ENCODE measurements at regions not wholly inside any gene's neighbourhood (a gene's known extent, or its start where the extent isn't known, plus 50 kb on each side); places are given as distances from the start of the nearest gene placed in this dataset.

DNA sequence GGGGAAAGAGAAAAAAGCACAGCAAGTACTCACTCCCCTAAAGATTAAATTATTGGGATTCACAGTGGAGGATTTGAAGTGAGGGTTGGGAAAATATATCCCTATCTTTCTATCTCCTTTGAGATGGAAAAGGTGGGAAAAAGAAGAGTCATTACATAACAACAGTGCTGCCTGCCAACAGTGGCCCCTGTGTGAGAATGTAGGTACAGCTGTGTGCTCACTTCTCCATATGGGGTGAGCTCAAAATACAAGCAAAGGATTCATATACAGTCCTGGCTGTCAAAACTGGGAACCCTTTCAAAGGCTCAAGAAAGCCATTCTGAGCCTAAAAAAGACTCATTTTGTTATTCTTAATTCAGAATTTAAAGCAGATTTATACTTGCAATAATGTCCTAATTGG is 458.5 kb downstream of the GPAM start:
- no peaks in the 10 kb centered on the region for H3K36me3 Mint-ChIP-seq (ENCODE audit: low read depth)
- no peaks in the 10 kb centered on the region; the same call in 2 of the 3 replicates for H3K9me3 Mint-ChIP-seq
- no peaks in the 10 kb centered on the region for H3K79me2 ChIP-seq (replicated peaks; ENCODE audit: insufficient read depth)
- peak overlapping the region; percentile 41 for H3K4me2 ChIP-seq
- no peak overlapping the region; the same call in 1 of the 2 replicates for H3K4me3 ChIP-seq
- ATAC-seq = peak; percentile 91
- H3K27me3 ChIP-seq (ENCODE audit: insufficient read depth) = no peaks in the 10 kb centered on the region
- H3K36me3 ChIP-seq (ENCODE audit: insufficient read depth) = no peaks in the 10 kb centered on the region
- H3K27ac Mint-ChIP-seq = no peak overlapping the region
- H3K4me1 Mint-ChIP-seq = peaks cover 33% of the 10 kb centered on the region
- H3K9me2 ChIP-seq (ENCODE audit: insufficient read depth) = no peaks in the 10 kb centered on the region; the same call in 1 of the 2 replicates
- H4K20me1 ChIP-seq (replicated peaks; ENCODE audit: insufficient read depth) = no peaks in the 10 kb centered on the region
- no peaks in the 10 kb centered on the region for H3F3A ChIP-seq (replicated peaks; ENCODE audit: low read depth)
- TF ChIP-seq, protein P1, sequence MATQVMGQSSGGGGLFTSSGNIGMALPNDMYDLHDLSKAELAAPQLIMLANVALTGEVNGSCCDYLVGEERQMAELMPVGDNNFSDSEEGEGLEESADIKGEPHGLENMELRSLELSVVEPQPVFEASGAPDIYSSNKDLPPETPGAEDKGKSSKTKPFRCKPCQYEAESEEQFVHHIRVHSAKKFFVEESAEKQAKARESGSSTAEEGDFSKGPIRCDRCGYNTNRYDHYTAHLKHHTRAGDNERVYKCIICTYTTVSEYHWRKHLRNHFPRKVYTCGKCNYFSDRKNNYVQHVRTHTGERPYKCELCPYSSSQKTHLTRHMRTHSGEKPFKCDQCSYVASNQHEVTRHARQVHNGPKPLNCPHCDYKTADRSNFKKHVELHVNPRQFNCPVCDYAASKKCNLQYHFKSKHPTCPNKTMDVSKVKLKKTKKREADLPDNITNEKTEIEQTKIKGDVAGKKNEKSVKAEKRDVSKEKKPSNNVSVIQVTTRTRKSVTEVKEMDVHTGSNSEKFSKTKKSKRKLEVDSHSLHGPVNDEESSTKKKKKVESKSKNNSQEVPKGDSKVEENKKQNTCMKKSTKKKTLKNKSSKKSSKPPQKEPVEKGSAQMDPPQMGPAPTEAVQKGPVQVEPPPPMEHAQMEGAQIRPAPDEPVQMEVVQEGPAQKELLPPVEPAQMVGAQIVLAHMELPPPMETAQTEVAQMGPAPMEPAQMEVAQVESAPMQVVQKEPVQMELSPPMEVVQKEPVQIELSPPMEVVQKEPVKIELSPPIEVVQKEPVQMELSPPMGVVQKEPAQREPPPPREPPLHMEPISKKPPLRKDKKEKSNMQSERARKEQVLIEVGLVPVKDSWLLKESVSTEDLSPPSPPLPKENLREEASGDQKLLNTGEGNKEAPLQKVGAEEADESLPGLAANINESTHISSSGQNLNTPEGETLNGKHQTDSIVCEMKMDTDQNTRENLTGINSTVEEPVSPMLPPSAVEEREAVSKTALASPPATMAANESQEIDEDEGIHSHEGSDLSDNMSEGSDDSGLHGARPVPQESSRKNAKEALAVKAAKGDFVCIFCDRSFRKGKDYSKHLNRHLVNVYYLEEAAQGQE (IDR thresholded peaks at IDR 0.05; ENCODE audit: unreplicated experiment) = no peak
- TF ChIP-seq JUNB (IDR thresholded peaks at IDR 0.05; ENCODE audit: unreplicated experiment) (no peak), EZH2phosphoT487 (IDR thresholded peaks at IDR 0.05; ENCODE audit: unreplicated experiment) (no peak), POLR2AphosphoS5 (IDR thresholded peaks at IDR 0.05; ENCODE audit: low read depth) (no peak), NANOG (IDR thresholded peaks at IDR 0.05; ENCODE audit: borderline replicate concordance) (no peak), CREB1 (CRISPR knock-in tag; IDR thresholded peaks at IDR 0.05; ENCODE audit: low read depth) (no peak), STAT1 (IDR thresholded peaks at IDR 0.05; ENCODE audit: unreplicated experiment) (no peak), ZNF114 (CRISPR knock-in tag; IDR thresholded peaks at IDR 0.05) (no peak), ZNF331 (CRISPR knock-in tag; IDR thresholded peaks at IDR 0.05; ENCODE audit: low read depth) (no peak), EZH2 (IDR thresholded peaks at IDR 0.05; ENCODE audit: low read depth, unreplicated experiment) (no peak)
- TF ChIP-seq, protein P2, sequence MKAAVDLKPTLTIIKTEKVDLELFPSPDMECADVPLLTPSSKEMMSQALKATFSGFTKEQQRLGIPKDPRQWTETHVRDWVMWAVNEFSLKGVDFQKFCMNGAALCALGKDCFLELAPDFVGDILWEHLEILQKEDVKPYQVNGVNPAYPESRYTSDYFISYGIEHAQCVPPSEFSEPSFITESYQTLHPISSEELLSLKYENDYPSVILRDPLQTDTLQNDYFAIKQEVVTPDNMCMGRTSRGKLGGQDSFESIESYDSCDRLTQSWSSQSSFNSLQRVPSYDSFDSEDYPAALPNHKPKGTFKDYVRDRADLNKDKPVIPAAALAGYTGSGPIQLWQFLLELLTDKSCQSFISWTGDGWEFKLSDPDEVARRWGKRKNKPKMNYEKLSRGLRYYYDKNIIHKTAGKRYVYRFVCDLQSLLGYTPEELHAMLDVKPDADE (IDR thresholded peaks at IDR 0.05) = no peak
- TF ChIP-seq, protein P3, sequence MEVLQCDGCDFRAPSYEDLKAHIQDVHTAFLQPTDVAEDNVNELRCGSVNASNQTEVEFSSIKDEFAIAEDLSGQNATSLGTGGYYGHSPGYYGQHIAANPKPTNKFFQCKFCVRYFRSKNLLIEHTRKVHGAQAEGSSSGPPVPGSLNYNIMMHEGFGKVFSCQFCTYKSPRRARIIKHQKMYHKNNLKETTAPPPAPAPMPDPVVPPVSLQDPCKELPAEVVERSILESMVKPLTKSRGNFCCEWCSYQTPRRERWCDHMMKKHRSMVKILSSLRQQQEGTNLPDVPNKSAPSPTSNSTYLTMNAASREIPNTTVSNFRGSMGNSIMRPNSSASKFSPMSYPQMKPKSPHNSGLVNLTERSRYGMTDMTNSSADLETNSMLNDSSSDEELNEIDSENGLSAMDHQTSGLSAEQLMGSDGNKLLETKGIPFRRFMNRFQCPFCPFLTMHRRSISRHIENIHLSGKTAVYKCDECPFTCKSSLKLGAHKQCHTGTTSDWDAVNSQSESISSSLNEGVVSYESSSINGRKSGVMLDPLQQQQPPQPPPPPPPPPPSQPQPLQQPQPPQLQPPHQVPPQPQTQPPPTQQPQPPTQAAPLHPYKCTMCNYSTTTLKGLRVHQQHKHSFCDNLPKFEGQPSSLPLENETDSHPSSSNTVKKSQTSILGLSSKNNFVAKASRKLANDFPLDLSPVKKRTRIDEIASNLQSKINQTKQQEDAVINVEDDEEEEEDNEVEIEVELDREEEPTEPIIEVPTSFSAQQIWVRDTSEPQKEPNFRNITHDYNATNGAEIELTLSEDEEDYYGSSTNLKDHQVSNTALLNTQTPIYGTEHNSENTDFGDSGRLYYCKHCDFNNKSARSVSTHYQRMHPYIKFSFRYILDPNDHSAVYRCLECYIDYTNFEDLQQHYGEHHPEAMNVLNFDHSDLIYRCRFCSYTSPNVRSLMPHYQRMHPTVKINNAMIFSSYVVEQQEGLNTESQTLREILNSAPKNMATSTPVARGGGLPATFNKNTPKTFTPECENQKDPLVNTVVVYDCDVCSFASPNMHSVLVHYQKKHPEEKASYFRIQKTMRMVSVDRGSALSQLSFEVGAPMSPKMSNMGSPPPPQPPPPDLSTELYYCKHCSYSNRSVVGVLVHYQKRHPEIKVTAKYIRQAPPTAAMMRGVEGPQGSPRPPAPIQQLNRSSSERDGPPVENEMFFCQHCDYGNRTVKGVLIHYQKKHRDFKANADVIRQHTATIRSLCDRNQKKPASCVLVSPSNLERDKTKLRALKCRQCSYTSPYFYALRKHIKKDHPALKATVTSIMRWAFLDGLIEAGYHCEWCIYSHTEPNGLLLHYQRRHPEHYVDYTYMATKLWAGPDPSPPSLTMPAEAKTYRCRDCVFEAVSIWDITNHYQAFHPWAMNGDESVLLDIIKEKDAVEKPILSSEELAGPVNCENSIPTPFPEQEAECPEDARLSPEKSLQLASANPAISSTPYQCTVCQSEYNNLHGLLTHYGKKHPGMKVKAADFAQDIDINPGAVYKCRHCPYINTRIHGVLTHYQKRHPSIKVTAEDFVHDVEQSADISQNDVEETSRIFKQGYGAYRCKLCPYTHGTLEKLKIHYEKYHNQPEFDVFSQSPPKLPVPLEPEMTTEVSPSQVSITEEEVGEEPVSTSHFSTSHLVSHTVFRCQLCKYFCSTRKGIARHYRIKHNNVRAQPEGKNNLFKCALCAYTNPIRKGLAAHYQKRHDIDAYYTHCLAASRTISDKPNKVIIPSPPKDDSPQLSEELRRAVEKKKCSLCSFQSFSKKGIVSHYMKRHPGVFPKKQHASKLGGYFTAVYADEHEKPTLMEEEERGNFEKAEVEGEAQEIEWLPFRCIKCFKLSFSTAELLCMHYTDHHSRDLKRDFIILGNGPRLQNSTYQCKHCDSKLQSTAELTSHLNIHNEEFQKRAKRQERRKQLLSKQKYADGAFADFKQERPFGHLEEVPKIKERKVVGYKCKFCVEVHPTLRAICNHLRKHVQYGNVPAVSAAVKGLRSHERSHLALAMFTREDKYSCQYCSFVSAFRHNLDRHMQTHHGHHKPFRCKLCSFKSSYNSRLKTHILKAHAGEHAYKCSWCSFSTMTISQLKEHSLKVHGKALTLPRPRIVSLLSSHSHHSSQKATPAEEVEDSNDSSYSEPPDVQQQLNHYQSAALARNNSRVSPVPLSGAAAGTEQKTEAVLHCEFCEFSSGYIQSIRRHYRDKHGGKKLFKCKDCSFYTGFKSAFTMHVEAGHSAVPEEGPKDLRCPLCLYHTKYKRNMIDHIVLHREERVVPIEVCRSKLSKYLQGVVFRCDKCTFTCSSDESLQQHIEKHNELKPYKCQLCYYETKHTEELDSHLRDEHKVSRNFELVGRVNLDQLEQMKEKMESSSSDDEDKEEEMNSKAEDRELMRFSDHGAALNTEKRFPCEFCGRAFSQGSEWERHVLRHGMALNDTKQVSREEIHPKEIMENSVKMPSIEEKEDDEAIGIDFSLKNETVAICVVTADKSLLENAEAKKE (CRISPR knock-in tag; IDR thresholded peaks at IDR 0.05) = no peak
- TF ChIP-seq, protein P4, sequence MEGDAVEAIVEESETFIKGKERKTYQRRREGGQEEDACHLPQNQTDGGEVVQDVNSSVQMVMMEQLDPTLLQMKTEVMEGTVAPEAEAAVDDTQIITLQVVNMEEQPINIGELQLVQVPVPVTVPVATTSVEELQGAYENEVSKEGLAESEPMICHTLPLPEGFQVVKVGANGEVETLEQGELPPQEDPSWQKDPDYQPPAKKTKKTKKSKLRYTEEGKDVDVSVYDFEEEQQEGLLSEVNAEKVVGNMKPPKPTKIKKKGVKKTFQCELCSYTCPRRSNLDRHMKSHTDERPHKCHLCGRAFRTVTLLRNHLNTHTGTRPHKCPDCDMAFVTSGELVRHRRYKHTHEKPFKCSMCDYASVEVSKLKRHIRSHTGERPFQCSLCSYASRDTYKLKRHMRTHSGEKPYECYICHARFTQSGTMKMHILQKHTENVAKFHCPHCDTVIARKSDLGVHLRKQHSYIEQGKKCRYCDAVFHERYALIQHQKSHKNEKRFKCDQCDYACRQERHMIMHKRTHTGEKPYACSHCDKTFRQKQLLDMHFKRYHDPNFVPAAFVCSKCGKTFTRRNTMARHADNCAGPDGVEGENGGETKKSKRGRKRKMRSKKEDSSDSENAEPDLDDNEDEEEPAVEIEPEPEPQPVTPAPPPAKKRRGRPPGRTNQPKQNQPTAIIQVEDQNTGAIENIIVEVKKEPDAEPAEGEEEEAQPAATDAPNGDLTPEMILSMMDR (conservative IDR thresholded peaks at IDR 0.05; ENCODE audit: low read depth in 2 of 2) = no peak
- DNase-seq (ENCODE audit: low spot score) = peak; percentile 49
- no peak overlapping the region for H2AFZ ChIP-seq
- peaks cover 29% of the 10 kb centered on the region for H3K4me1 ChIP-seq (ENCODE audit: insufficient read depth)
- no peak overlapping the region for H3K4me3 Mint-ChIP-seq
- peaks cover 5% of the 10 kb centered on the region for H3K27me3 Mint-ChIP-seq (ENCODE audit: insufficient read depth, low read depth, poor library complexity)
- H3K27ac ChIP-seq (ENCODE audit: low read depth) = no peak overlapping the region
